ENCODE measurements at regions not wholly inside any gene's neighbourhood (a gene's known extent, or its start where the extent isn't known, plus 50 kb on each side); places are given as distances from the start of the nearest gene placed in this dataset.

GRCh38 chrX:8272821-8273220 is 101.8 kb upstream of the VCX2 start:
- TF ChIP-seq CTCF (IDR thresholded peaks at IDR 0.05): no peak
- no peak for TF ChIP-seq POLR2A (IDR thresholded peaks at IDR 0.05)
